ENCODE measurements at regions not wholly inside any gene's neighbourhood (a gene's known extent, or its start where the extent isn't known, plus 50 kb on each side); places are given as distances from the start of the nearest gene placed in this dataset.

DNA sequence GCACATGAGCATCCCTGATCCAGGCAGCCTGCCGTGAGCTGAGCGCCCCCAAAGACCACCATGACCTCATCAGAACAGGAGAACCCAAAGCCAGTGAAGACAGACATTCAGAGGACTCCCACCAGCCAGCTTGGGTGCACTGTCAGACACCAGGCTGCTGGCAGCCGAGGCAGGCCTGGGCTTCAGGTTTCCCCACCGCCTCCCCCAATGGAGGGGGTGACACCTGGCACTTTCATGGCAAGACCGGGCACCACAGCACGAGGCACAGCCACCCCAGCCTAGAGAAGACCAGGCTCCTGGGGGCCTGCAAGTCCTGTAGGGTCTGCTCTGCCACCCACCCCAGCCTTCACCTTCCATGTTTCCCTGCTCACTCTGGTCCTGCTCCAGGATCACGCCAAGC is 140.5 kb downstream of the C16orf95 start:
- Histone ChIP-seq H3K36me3 (ENCODE audit: insufficient read depth, low read length) (no peaks in the 10 kb centered on the region), H2AFZ (ENCODE audit: low read depth, low read length) (no peak overlapping the region), H3K27me3 (ENCODE audit: insufficient read depth, low read length, poor library complexity) (no peaks in the 10 kb centered on the region), H3K4me1 (ENCODE audit: insufficient read depth, low read length) (no peaks in the 10 kb centered on the region), H3K27ac (ENCODE audit: low read length) (no peak overlapping the region), H3K9ac (ENCODE audit: low read depth, low read length) (no peak overlapping the region), H3K9me3 (ENCODE audit: insufficient read depth, low read length, severe bottlenecking) (no peaks in the 10 kb centered on the region), H3K4me3 (ENCODE audit: low read depth in 1 of 2, low read length in 2 of 2) (no peak overlapping the region), H3K79me2 (ENCODE audit: insufficient read depth, low read length) (no peaks in the 10 kb centered on the region), H4K20me1 (ENCODE audit: insufficient read depth, low read length) (peaks cover 5% of the 10 kb centered on the region), H3K4me2 (ENCODE audit: insufficient read depth, low read length) (no peak overlapping the region)
- DNase-seq = no peak
- ATAC-seq (ENCODE audit: insufficient read depth, low read depth) = no peak
- TF ChIP-seq CTCF (IDR thresholded peaks at IDR 0.05; ENCODE audit: borderline replicate concordance, extremely low read depth, low read length, poor library complexity, severe bottlenecking) (no peak), EZH2 (IDR thresholded peaks at IDR 0.05; ENCODE audit: borderline replicate concordance, low read depth, low read length, severe bottlenecking) (no peak)

DNA sequence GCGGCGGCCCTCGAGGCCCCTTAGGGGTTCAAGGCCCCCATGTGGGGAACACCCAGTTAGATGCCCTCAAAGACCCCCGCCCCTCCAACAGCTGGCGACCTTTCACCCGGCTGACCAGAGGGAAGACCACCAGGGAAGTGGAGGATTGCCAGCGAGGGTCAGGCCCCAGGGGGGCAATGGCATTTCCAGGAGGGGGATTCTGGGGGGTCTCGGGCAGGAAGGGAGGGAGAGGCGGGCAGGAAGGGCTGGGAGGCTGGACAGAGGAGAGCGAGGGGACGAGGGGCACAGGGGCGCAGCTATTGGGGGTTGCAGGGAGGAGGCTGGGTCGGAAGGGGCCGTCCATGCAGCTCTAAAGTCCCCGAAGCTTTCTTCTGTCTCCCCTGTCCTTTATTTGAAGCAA is 139.5 kb downstream of the C16orf95 start:
- Histone ChIP-seq H3K79me2 (ENCODE audit: insufficient read depth, low read length) (no peaks in the 10 kb centered on the region), H3K27me3 (ENCODE audit: insufficient read depth, low read length, poor library complexity) (no peaks in the 10 kb centered on the region), H3K36me3 (ENCODE audit: insufficient read depth, low read length) (no peaks in the 10 kb centered on the region), H3K4me2 (ENCODE audit: insufficient read depth, low read length) (no peak overlapping the region), H3K9ac (ENCODE audit: low read depth, low read length) (no peak overlapping the region), H3K4me3 (ENCODE audit: low read depth in 1 of 2, low read length in 2 of 2) (no peak overlapping the region), H4K20me1 (ENCODE audit: insufficient read depth, low read length) (peaks cover 5% of the 10 kb centered on the region), H2AFZ (ENCODE audit: low read depth, low read length) (no peak overlapping the region), H3K4me1 (ENCODE audit: insufficient read depth, low read length) (no peaks in the 10 kb centered on the region), H3K9me3 (ENCODE audit: insufficient read depth, low read length, severe bottlenecking) (no peaks in the 10 kb centered on the region), H3K27ac (ENCODE audit: low read length) (no peak overlapping the region)
- ATAC-seq (ENCODE audit: insufficient read depth, low read depth) (no peak), DNase-seq (no peak)
- TF ChIP-seq EZH2 (IDR thresholded peaks at IDR 0.05; ENCODE audit: borderline replicate concordance, low read depth, low read length, severe bottlenecking) = no peak
- no peak for TF ChIP-seq CTCF (IDR thresholded peaks at IDR 0.05; ENCODE audit: borderline replicate concordance, extremely low read depth, low read length, poor library complexity, severe bottlenecking)

DNA sequence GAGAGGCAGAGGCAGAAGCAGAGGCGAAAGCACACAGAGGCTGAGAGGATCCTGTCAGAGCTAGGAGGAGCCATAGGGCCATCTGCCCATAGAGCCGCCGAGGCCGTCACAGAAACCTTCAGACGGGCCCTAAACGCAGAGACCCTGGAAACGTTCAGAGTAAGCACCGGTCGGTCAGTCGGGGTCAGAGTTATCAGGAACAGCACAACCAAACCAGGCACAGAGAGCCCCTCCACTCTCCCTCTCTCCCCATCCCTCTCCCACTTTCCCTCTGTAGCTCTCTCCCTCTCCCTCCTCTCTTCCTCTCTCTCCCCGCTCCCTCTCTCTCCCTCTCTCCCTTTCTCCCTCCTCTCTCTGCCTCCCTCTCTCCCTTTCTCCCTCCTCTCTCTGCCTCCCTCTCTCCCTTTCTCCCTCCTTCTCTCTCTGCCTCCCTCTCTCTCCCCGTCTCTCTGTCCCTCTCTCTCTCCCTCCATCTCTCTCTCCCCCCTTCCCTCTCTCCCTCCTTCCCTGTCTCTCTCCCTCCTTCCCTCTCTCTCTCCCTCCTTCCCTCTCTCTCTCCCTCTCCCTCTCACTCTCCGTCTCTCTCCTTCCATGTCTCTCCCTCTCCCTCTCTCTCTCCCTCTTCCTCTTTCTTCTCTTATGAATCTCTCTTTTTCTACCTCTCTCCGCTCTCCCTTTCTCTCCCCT is 138.9 kb downstream of the C16orf95 start:
- TF ChIP-seq CTCF (IDR thresholded peaks at IDR 0.05; ENCODE audit: borderline replicate concordance, extremely low read depth, low read length, poor library complexity, severe bottlenecking) (no peak), EZH2 (IDR thresholded peaks at IDR 0.05; ENCODE audit: borderline replicate concordance, low read depth, low read length, severe bottlenecking) (no peak)
- Histone ChIP-seq H3K4me1 (ENCODE audit: insufficient read depth, low read length) (no peaks in the 10 kb centered on the region), H4K20me1 (ENCODE audit: insufficient read depth, low read length) (peaks cover 5% of the 10 kb centered on the region), H3K79me2 (ENCODE audit: insufficient read depth, low read length) (no peaks in the 10 kb centered on the region), H3K4me3 (ENCODE audit: low read depth in 1 of 2, low read length in 2 of 2) (no peak overlapping the region), H3K27me3 (ENCODE audit: insufficient read depth, low read length, poor library complexity) (no peaks in the 10 kb centered on the region), H3K4me2 (ENCODE audit: insufficient read depth, low read length) (no peak overlapping the region), H3K9ac (ENCODE audit: low read depth, low read length) (no peak overlapping the region), H3K9me3 (ENCODE audit: insufficient read depth, low read length, severe bottlenecking) (no peaks in the 10 kb centered on the region), H3K27ac (ENCODE audit: low read length) (no peak overlapping the region), H2AFZ (ENCODE audit: low read depth, low read length) (no peak overlapping the region), H3K36me3 (ENCODE audit: insufficient read depth, low read length) (no peaks in the 10 kb centered on the region)
- no peak for ATAC-seq (ENCODE audit: insufficient read depth, low read depth)
- DNase-seq = no peak
